ENCODE measurements at regions not wholly inside any gene's neighbourhood (a gene's known extent, or its start where the extent isn't known, plus 50 kb on each side); places are given as distances from the start of the nearest gene placed in this dataset.

DNA sequence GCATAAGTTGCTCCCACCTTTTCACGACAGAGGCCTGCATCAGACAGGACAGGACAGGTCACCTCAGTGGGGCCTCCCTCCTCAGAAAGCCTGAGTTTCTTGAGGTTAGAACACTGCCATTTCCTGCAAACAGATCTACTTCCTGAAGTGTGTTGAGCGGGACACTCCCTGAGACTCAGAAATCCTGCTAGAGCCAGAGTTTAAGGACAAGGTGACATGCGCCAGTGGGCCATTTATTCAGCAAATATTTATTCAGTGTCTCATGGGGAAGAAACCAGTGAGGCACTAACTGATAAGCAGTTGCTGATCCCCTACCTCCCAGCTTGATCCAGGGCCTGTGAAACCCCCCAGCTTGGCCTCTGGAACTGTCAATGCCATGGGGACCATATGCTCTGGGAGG, 454.6 kb downstream of the SOX6 start:
- H3K27me3 Mint-ChIP-seq (ENCODE audit: low read depth in 2 of 2) = no peaks in the 10 kb centered on the region
- no peak overlapping the region for H3K27ac Mint-ChIP-seq
- 70% methylated on average over 3 of the region's 3 CpGs for WGBS (ENCODE audit: insufficient coverage)
- H3K36me3 Mint-ChIP-seq = no peaks in the 10 kb centered on the region
- DNase-seq = no peak
- intact Hi-C loops (cut with micrococcal nuclease) = no loop called here
- TF ChIP-seq, protein P1, sequence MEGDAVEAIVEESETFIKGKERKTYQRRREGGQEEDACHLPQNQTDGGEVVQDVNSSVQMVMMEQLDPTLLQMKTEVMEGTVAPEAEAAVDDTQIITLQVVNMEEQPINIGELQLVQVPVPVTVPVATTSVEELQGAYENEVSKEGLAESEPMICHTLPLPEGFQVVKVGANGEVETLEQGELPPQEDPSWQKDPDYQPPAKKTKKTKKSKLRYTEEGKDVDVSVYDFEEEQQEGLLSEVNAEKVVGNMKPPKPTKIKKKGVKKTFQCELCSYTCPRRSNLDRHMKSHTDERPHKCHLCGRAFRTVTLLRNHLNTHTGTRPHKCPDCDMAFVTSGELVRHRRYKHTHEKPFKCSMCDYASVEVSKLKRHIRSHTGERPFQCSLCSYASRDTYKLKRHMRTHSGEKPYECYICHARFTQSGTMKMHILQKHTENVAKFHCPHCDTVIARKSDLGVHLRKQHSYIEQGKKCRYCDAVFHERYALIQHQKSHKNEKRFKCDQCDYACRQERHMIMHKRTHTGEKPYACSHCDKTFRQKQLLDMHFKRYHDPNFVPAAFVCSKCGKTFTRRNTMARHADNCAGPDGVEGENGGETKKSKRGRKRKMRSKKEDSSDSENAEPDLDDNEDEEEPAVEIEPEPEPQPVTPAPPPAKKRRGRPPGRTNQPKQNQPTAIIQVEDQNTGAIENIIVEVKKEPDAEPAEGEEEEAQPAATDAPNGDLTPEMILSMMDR (IDR thresholded peaks at IDR 0.05) = no peak
- ATAC-seq = no peak
- H3K27me3 ChIP-seq (ENCODE audit: control insufficient read depth, insufficient read depth, low read length) = no peaks in the 10 kb centered on the region
- H3K4me1 ChIP-seq (ENCODE audit: control insufficient read depth, insufficient read depth, low read length) = no peaks in the 10 kb centered on the region
- no peak overlapping the region for H3K4me3 ChIP-seq (ENCODE audit: low read length)
- H3K4me1 Mint-ChIP-seq = no peaks in the 10 kb centered on the region
- H3K9me3 Mint-ChIP-seq = no peaks in the 10 kb centered on the region
- H3K27ac ChIP-seq (ENCODE audit: low read length) = no peak overlapping the region
- no peaks in the 10 kb centered on the region for H3K36me3 ChIP-seq (ENCODE audit: control insufficient read depth, insufficient read depth, low read length)
- no peaks in the 10 kb centered on the region for H3K9me3 ChIP-seq (ENCODE audit: control insufficient read depth, insufficient read depth, low read length)
- no peak overlapping the region for H3K4me3 Mint-ChIP-seq

DNA sequence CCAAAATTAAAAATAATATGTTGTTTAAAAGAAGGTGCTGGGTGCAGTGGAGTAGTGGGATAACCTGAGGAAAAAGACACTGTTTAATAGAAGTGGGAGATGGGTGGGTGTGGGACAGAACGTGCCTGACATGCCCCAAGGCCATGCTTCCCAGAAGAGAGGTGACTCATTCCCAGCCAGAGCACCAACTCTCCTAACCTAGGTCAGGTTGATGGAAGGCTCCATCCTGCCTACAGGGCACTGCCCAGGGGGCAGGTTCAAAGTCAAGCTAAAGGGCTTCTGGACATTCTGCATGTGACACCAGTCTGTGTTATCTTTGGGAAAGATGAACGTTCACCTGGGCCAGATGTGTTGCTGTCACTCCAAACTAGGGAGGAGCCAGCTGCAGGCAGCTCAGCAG, 453.1 kb downstream of the SOX6 start:
- H3K4me3 ChIP-seq (ENCODE audit: low read length) = no peak overlapping the region
- no peaks in the 10 kb centered on the region for H3K4me1 ChIP-seq (ENCODE audit: control insufficient read depth, insufficient read depth, low read length)
- no peak overlapping the region for H3K27ac ChIP-seq (ENCODE audit: low read length)
- Mint-ChIP-seq H3K27me3 (ENCODE audit: low read depth in 2 of 2) (no peaks in the 10 kb centered on the region), H3K27ac (no peak overlapping the region), H3K4me3 (no peak overlapping the region), H3K4me1 (no peaks in the 10 kb centered on the region), H3K9me3 (no peaks in the 10 kb centered on the region), H3K36me3 (no peaks in the 10 kb centered on the region)
- intact Hi-C loops (cut with micrococcal nuclease) = no loop called here
- ATAC-seq (no peak), DNase-seq (no peak)
- H3K9me3 ChIP-seq (ENCODE audit: control insufficient read depth, insufficient read depth, low read length) = no peaks in the 10 kb centered on the region
- WGBS (ENCODE audit: insufficient coverage) = 73% methylated on average over 2 of the region's 2 CpGs
- no peaks in the 10 kb centered on the region for H3K27me3 ChIP-seq (ENCODE audit: control insufficient read depth, insufficient read depth, low read length)
- no peaks in the 10 kb centered on the region for H3K36me3 ChIP-seq (ENCODE audit: control insufficient read depth, insufficient read depth, low read length)
- TF ChIP-seq, protein P1 (IDR thresholded peaks at IDR 0.05) = no peak

DNA sequence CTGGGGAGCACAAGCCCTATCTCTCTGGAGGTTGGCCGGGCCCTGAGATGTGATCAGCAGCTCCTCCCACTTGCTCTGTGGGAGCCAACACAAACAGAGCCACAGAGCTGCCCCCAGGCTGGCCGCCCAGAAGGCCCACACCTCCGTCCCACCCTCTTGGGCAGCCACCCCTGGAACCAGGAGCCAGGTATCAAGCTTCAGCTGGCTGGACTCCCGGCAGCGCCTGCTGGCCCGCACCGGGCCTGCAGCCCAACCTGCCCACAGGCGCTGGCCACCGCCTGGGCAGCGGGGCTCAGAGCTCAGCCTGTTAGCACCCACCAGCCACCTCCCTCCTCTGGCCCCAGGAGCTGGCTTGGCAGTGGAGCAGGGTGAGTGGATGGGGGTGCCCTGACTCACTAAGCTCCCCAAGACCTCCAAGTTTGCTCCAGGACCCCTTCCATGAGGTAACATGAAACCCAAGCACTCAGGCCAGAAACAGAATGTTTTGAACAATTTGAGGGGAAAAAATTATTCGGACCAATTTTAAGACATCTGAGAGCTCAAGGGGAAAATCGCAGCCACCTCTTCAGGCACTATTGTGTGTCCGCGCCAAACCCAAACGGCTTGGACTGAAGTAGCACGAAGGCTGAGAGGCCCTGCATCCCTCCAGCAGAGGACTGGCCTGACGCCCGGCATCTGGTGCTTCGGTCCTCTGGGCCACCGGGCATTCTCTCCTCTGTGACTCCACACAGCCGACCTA, 450.8 kb downstream of the SOX6 start:
- WGBS (ENCODE audit: insufficient coverage) = 94% methylated on average over 21 of the region's 21 CpGs
- intact Hi-C loops (cut with micrococcal nuclease) = no loop called here
- Histone ChIP-seq H3K27ac (ENCODE audit: low read length) (no peak overlapping the region), H3K4me3 (ENCODE audit: low read length) (no peak overlapping the region), H3K4me1 (ENCODE audit: control insufficient read depth, insufficient read depth, low read length) (no peaks in the 10 kb centered on the region), H3K36me3 (ENCODE audit: control insufficient read depth, insufficient read depth, low read length) (no peaks in the 10 kb centered on the region), H3K27me3 (ENCODE audit: control insufficient read depth, insufficient read depth, low read length) (no peaks in the 10 kb centered on the region), H3K9me3 (ENCODE audit: control insufficient read depth, insufficient read depth, low read length) (no peaks in the 10 kb centered on the region)
- Mint-ChIP-seq H3K27me3 (ENCODE audit: low read depth in 2 of 2) (no peaks in the 10 kb centered on the region), H3K9me3 (no peaks in the 10 kb centered on the region), H3K36me3 (no peaks in the 10 kb centered on the region), H3K4me1 (no peaks in the 10 kb centered on the region), H3K27ac (no peak overlapping the region), H3K4me3 (no peak overlapping the region)
- DNase-seq (no peak), ATAC-seq (no peak)
- TF ChIP-seq, protein P1 (IDR thresholded peaks at IDR 0.05) = no peak

DNA sequence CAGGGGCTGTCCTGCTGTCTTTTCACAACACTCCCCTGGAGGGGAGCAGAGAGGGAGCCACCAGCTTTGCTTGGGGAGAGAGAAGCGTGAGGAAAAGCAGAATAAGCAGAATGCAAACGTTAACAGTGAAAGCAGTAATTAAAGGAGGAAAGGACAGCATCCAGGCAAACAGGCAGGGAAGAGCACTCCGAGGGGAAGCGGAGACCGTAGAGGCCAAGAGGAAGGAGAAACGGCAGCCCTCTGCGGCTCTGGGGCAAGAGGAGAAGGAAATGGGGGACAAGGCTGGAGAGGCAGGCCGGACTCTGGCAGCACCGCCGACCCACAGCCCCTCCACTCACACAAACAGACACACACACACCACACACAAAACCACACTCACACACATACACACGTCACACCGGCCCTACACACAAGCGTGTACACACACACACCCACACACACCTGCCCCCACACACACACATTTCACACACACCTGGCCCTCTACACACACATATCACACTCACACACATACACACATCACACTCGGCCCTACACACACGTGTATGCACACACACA, 449.8 kb downstream of the SOX6 start:
- 78% methylated on average over 14 of the region's 15 CpGs for WGBS (ENCODE audit: insufficient coverage)
- Mint-ChIP-seq H3K27ac (no peak overlapping the region), H3K4me3 (no peak overlapping the region), H3K36me3 (no peaks in the 10 kb centered on the region), H3K4me1 (no peaks in the 10 kb centered on the region), H3K9me3 (no peaks in the 10 kb centered on the region), H3K27me3 (ENCODE audit: low read depth in 2 of 2) (no peaks in the 10 kb centered on the region)
- intact Hi-C loops (cut with micrococcal nuclease) = no loop called here
- Histone ChIP-seq H3K4me1 (ENCODE audit: control insufficient read depth, insufficient read depth, low read length) (no peaks in the 10 kb centered on the region), H3K9me3 (ENCODE audit: control insufficient read depth, insufficient read depth, low read length) (no peaks in the 10 kb centered on the region), H3K36me3 (ENCODE audit: control insufficient read depth, insufficient read depth, low read length) (no peaks in the 10 kb centered on the region), H3K4me3 (ENCODE audit: low read length) (no peak overlapping the region), H3K27me3 (ENCODE audit: control insufficient read depth, insufficient read depth, low read length) (no peaks in the 10 kb centered on the region), H3K27ac (ENCODE audit: low read length) (no peak overlapping the region)
- ATAC-seq = peak in 1 of 3 donors; percentile 16
- DNase-seq = no peak
- TF ChIP-seq, protein P1 (IDR thresholded peaks at IDR 0.05) = no peak

All from natural killer cell (primary cell).